ENCODE measurements at regions not wholly inside any gene's neighbourhood (a gene's known extent, or its start where the extent isn't known, plus 50 kb on each side); places are given as distances from the start of the nearest gene placed in this dataset.

GRCh38 chr10:3395041-3395440, 222.5 kb upstream of the PITRM1 start:
- Mint-ChIP-seq H3K4me3 (ENCODE audit: low read depth) (no peak overlapping the region), H3K27ac (no peak overlapping the region), H3K4me1 (ENCODE audit: low read depth) (peaks cover 12% of the 10 kb centered on the region), H3K27me3 (peaks cover 8% of the 10 kb centered on the region), H3K36me3 (ENCODE audit: insufficient read depth) (no peaks in the 10 kb centered on the region), H3K9me3 (ENCODE audit: low read depth) (peaks cover 5% of the 10 kb centered on the region)
- no peak for DNase-seq (ENCODE audit: low spot score, unreplicated experiment)
- no peak for TF ChIP-seq CTCF (IDR thresholded peaks at IDR 0.05; ENCODE audit: unreplicated experiment)

- DNase-seq (ENCODE audit: low spot score, unreplicated experiment), result no peak
- Mint-ChIP-seq H3K4me3 (ENCODE audit: low read depth) (no peak overlapping the region), H3K4me1 (ENCODE audit: low read depth) (peaks cover 12% of the 10 kb centered on the region), H3K27me3 (peaks cover 10% of the 10 kb centered on the region), H3K36me3 (ENCODE audit: insufficient read depth) (no peaks in the 10 kb centered on the region), H3K27ac (no peak overlapping the region), H3K9me3 (ENCODE audit: low read depth) (peaks cover 5% of the 10 kb centered on the region)
- TF ChIP-seq CTCF (IDR thresholded peaks at IDR 0.05; ENCODE audit: unreplicated experiment), result no peak
Observed at GRCh38 chr10:3393958-3394357, 221.4 kb upstream of the PITRM1 start.

DNA sequence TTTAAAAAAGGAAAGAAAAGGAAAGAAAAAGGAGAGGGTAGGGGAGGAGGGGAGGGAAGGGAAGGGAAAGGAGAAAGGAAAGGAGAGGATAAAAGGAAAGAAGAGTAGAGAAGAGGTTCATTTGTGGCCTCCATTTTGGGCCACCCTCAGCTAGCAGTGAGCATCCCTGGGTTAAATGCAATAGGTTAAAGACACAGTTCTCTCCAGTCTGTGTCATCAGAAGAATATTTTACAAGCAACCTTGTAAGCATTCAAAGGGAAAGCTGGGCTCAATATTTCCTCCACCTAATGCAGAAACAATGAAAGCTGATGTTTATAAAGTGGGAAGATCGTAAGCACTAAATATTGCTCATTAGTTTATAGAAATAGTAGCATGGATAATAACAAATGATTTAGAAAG, 219.1 kb upstream of the PITRM1 start:
- H3K36me3 Mint-ChIP-seq (ENCODE audit: insufficient read depth), result no peaks in the 10 kb centered on the region
- no peak overlapping the region for H3K27ac Mint-ChIP-seq
- DNase-seq (ENCODE audit: low spot score, unreplicated experiment), result no peak
- no peak for TF ChIP-seq CTCF (IDR thresholded peaks at IDR 0.05; ENCODE audit: unreplicated experiment)
- peaks cover 3% of the 10 kb centered on the region for H3K4me1 Mint-ChIP-seq (ENCODE audit: low read depth)
- H3K4me3 Mint-ChIP-seq (ENCODE audit: low read depth), result no peak overlapping the region
- peaks cover 5% of the 10 kb centered on the region for H3K27me3 Mint-ChIP-seq
- H3K9me3 Mint-ChIP-seq (ENCODE audit: low read depth), result peaks cover 5% of the 10 kb centered on the region

- DNase-seq (ENCODE audit: low spot score, unreplicated experiment), result no peak
- no peak for TF ChIP-seq CTCF (IDR thresholded peaks at IDR 0.05; ENCODE audit: unreplicated experiment)
- no peaks in the 10 kb centered on the region for H3K36me3 Mint-ChIP-seq (ENCODE audit: insufficient read depth)
- H3K4me1 Mint-ChIP-seq (ENCODE audit: low read depth), result no peaks in the 10 kb centered on the region
- peaks cover 11% of the 10 kb centered on the region for H3K9me3 Mint-ChIP-seq (ENCODE audit: low read depth)
- H3K4me3 Mint-ChIP-seq (ENCODE audit: low read depth), result no peak overlapping the region
- no peak overlapping the region for H3K27ac Mint-ChIP-seq
- peaks cover 3% of the 10 kb centered on the region for H3K27me3 Mint-ChIP-seq
Observed at GRCh38 chr10:3389130-3389529, 216.5 kb upstream of the PITRM1 start.

DNA sequence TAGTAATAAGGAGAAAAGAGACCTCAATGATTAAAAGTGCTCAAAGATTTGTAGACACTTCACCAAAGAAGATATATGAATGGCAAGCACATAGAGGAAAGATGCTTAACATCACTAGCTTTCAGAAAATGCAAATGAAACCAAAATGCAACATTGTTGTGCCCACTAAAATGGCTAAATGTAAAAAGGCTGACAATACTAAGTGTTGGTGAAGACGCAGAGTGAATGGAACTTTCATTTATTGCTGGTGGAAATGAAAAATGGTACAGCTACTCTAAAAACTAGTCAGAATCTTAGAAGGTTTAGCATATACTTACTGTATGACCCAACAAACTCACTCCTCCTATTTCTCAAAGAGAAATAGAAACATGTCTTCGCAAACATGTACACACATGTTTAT, 212.9 kb upstream of the PITRM1 start:
- no peak for DNase-seq (ENCODE audit: low spot score, unreplicated experiment)
- Mint-ChIP-seq H3K27me3 (peaks cover 5% of the 10 kb centered on the region), H3K4me1 (ENCODE audit: low read depth) (no peaks in the 10 kb centered on the region), H3K4me3 (ENCODE audit: low read depth) (no peak overlapping the region), H3K9me3 (ENCODE audit: low read depth) (peaks cover 15% of the 10 kb centered on the region), H3K27ac (no peak overlapping the region), H3K36me3 (ENCODE audit: insufficient read depth) (no peaks in the 10 kb centered on the region)
- no peak for TF ChIP-seq CTCF (IDR thresholded peaks at IDR 0.05; ENCODE audit: unreplicated experiment)
